Astrocyte of the spinal cord (primary cell): ENCODE measurements at regions not wholly inside any gene's neighbourhood (a gene's known extent, or its start where the extent isn't known, plus 50 kb on each side); places are given as distances from the start of the nearest gene placed in this dataset.
"Not testable (repeated sequence)": the region's sequence is repeated elsewhere in the genome, so short reads cannot be mapped to it uniquely, and the experiment has no call there.

ENCODE experiments used
- DNase-seq: peaks from one replicate; pipeline ENCODE4 v3.0.0; 2011; ENCODE audit warnings: low read depth, low spot score
- H3K4me3 ChIP-seq: 2 replicates; pipeline ENCODE4 v1.5.1; 2011; ENCODE audit warnings: low read depth, mild to moderate bottlenecking, low read length, moderate library complexity
- CTCF ChIP-seq: IDR thresholded peaks from 2 replicates; pipeline ENCODE4 v1.5.1; 2012; ENCODE audit warnings: low read depth, mild to moderate bottlenecking, low read length, inconsistent platforms
- in situ Hi-C: cut with HindIII; loops from 2 replicates; pipeline ENCODE4 v1.10.0; 2017; ENCODE audit warnings: low sequenced_read_pairs

- no peak overlapping the region for H3K4me3 ChIP-seq
- in situ Hi-C loops = no loop called here
Observed at GRCh38 chr1:166300767-166301166, 134.0 kb upstream of the FAM78B start.

DNA sequence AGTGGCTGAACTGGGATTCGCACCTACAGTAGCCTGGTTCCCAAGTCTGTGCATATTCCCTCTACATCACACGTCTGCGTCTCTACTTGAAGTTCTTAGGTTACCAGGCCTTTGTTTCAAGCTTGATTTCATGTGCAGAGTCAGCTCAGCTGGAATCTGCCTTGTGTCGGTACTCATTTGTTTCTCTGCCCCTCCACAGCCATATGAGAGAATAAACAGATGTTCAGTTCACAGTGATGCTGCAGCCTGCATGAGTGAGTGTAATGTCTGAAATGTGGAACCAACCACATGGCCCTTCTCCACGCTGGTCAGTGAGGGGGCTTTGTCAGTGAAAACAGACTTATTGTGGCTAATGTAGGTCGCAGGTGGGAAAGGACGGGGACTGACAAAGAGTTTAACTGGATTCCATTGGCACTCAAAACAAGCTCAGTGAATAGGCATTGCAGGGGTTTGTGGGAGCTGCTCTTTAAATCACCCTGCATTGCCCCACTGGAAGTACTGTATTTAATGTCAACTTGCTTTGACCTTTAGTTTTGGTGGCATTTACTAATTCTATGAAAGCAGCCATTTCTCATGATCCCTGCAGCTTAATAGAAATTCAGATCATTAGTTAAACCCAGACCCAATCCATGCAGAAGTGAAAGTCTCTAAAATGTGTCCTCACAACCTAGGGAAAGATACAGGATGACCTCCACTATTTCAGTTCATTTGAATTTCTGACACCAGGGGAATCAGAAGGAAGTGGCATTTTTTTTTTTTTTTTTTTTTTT is 136.4 kb upstream of the FAM78B start:
- TF ChIP-seq CTCF = no peak
- DNase-seq = no peak
- in situ Hi-C loops = no loop called here
- H3K4me3 ChIP-seq = no peak overlapping the region

More at GRCh38 chr1:166300767-166301166, 134.0 kb upstream of the FAM78B start:
- TF ChIP-seq CTCF = no peak
- no peak for DNase-seq

DNA sequence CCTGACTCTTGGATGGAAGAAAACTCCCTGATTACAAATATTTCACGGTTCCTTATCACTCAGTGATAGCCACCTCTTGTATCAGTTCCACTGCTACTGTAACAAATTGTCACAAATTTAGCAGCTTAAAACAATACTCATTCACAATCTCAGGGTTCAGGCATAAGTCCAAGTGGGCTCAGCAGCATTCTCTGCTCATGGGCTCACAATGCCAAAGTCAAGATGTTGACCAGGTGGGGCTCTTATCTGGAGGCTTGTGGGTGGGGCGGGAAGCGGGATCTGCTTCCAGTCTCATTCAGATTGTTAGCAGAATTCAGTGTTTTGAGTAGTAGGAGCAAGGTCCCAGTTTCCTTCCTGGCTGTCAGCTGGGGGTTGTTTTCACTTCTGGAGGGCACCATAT is 137.3 kb upstream of the FAM78B start:
- TF ChIP-seq CTCF = no peak
- in situ Hi-C loops = no loop called here
- DNase-seq = no peak
- no peak overlapping the region for H3K4me3 ChIP-seq

DNA sequence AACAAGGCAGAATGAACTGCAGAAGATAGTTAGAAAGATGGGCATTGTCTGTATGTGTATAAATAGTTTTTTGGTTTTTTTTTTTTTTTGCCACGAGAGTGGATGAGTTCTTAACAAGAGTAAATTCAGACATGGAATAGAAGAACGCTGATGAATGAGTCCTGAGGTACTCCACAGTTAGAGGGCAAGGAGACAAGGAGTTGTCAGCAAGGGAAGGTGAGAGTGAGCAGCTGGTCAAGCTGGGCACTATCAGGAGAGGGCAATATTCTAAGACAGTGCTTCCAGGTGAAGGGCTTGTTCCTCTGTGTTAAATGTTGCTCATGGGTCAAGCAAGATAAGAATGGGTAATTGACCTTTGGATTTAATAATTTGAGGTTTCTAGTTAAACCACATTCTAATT is 138.6 kb upstream of the FAM78B start:
- TF ChIP-seq CTCF = no peak
- no peak for DNase-seq
- in situ Hi-C loops = no loop called here
- H3K4me3 ChIP-seq = no peak overlapping the region

- no peak for DNase-seq
- no peak overlapping the region for H3K4me3 ChIP-seq
- TF ChIP-seq CTCF = no peak
- in situ Hi-C loops = no loop called here
Observed at GRCh38 chr1:166307261-166308188, 140.7 kb upstream of the FAM78B start.

DNA sequence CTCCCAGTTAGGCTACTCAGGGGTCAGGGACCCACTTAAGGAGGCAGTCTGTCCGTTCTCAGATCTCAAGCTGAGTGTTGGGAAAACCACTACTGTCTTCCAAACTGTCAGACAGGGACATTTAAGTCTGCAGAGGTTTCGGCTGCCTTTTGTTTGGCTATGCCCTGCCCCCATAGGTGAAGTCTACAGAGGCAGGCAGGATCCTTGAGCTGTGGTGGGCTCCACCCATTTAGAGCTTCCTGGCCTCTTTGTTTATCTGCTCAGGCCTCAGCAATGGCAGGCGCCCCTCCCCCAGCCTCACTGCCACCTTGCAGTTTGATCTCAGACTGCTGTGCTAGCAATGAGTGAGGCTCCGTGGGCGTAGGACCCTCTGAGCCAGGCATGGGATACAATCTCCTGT is 149.5 kb upstream of the FAM78B start:
- DNase-seq, H3K4me3 ChIP-seq, in situ Hi-C loops: not testable (repeated sequence)

- in situ Hi-C loops = no loop called here
- H3K4me3 ChIP-seq = no peak overlapping the region
- no peak for TF ChIP-seq CTCF
- DNase-seq = no peak
Observed at GRCh38 chr1:166322470-166322869, 155.7 kb upstream of the FAM78B start.
